Fibroblast of mammary gland (primary cell): ENCODE measurements at regions not wholly inside any gene's neighbourhood (a gene's known extent, or its start where the extent isn't known, plus 50 kb on each side); places are given as distances from the start of the nearest gene placed in this dataset.

ENCODE experiments used
- DNase-seq: peaks from one replicate; pipeline ENCODE4 v3.0.0-alpha.2; 2010; ENCODE audit warnings: low read depth
- H3K4me3 ChIP-seq: 2 replicates; pipeline ENCODE4 v1.5.1; 2011; ENCODE audit warnings: low read depth, mild to moderate bottlenecking, low read length, moderate library complexity; ENCODE audit not compliant: control insufficient read depth
- TF ChIP-seq, protein P1 (sequence below): conservative IDR thresholded peaks from 2 replicates; pipeline ENCODE4 v1.5.1; 2011; ENCODE audit warnings: low read depth, low read length, inconsistent platforms; ENCODE audit not compliant: control insufficient read depth, insufficient read depth

DNA sequence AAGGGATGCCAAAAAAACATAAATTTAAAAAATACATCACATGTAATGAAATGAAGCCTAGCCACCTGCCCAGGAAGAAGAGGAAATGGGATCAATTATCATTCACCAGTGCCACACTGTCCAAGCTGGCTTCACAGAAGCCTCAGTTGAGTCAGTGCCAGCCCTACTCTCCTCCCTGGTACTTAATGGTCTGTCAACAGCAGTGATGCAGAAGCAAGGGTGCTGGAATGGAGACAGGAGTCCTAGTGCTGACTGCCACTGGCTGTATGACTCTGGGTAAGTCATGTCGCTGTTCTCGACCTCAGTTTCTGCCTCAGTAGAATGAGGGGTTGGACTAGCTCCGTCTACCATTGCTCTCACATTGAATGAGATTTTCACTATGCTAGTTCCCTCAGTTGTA is 78.5 kb upstream of the LARS2 start:
- DNase-seq: no peak
- TF ChIP-seq, protein P1, sequence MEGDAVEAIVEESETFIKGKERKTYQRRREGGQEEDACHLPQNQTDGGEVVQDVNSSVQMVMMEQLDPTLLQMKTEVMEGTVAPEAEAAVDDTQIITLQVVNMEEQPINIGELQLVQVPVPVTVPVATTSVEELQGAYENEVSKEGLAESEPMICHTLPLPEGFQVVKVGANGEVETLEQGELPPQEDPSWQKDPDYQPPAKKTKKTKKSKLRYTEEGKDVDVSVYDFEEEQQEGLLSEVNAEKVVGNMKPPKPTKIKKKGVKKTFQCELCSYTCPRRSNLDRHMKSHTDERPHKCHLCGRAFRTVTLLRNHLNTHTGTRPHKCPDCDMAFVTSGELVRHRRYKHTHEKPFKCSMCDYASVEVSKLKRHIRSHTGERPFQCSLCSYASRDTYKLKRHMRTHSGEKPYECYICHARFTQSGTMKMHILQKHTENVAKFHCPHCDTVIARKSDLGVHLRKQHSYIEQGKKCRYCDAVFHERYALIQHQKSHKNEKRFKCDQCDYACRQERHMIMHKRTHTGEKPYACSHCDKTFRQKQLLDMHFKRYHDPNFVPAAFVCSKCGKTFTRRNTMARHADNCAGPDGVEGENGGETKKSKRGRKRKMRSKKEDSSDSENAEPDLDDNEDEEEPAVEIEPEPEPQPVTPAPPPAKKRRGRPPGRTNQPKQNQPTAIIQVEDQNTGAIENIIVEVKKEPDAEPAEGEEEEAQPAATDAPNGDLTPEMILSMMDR: no peak

DNA sequence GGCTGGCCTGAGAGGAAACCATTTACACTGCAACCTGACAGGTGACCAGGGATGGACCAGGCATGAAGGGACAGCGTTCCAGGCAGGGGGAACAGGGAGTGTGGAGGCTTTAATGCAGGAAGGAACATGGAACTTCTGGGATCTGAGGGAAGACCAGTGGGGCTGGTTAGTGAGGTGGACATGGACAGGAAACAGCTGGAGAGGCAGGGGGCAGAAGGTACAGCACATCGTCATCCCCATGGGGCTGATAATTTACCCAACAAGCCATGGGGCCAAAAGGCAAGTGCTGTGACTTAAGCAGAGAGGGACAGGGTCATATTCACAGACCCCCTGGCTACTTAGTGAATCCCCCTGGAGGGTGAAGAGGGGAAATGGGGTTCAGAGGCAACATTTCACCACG is 77.0 kb upstream of the LARS2 start:
- no peak for DNase-seq
- TF ChIP-seq, protein P1: no peak
- no peak overlapping the region for H3K4me3 ChIP-seq

More for the DNA sequence above, 78.5 kb upstream of the LARS2 start:
- H3K4me3 ChIP-seq: no peak overlapping the region

DNA sequence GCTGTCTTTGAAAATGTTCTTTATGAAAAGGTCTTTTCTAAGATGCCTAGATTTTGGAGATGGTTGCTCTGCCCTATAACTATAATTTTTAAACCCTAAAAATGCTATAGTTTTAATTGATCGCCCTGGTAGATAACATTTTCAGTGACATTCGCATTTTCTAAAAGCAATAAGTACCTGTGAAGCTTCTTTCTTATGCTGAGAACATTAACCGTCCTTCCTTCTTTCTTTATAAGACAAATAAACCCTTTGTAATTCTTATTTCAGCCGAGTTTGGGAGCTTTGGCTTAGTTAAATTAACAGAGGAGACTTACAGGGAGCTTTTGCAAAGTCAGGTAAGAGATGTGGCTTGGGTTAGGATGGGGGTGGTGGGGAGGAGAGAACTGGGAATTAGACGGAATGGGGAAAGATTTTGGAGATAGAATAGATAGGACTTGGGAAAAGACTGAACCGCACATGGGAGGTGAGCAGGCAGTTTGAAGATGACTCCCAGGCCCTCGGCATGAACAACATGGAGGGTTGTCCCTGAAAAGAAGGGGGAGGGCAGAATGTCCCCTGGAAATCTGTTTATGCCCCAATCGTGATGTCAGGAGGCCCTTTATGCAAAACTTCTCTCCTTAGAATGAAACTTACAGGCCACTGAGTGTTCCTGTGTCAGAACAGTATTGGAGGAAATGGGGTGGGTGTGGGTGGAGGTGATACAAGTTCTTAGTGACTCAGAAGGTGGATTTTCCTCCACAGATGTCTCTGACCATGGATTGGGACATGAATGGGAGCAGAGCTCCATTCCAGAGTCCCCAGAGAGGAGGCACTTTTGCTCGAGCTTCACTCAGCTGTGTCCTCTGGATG is 76.2 kb upstream of the LARS2 start:
- DNase-seq: peak; percentile 12
- TF ChIP-seq, protein P1: no peak
- H3K4me3 ChIP-seq: no peak overlapping the region

DNA sequence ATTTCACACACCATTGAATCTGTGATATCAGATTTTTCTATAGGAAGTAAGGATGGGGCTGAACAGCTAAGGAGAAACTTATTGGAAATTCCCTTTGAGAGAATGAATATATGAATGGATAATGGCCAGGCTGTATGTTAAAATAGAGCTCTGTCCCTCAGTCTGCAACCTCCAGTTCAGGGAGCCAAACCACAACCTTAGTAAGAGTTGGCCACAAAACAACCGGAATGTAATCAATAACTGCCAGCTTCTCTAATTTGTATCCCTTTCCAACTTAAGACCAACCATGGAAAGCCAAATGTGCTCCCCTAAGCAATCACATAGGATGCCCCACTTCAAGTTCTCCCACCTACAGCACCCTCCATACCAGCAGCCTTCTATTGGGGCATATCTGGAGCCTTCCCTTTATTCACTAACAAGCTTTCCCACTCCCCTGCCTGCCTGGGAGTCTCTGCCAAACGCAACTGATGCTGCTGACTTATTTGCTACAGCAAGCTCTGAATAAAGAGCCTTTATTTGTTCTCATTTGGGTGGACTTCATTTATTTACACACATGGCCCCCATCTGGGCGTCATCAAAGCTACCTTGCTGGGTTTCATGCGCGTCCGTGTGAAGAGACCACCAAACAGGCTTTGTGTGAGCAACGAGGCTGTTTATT is 75.4 kb upstream of the LARS2 start:
- TF ChIP-seq, protein P1: no peak
- DNase-seq: peak; percentile 8
- no peak overlapping the region for H3K4me3 ChIP-seq

DNA sequence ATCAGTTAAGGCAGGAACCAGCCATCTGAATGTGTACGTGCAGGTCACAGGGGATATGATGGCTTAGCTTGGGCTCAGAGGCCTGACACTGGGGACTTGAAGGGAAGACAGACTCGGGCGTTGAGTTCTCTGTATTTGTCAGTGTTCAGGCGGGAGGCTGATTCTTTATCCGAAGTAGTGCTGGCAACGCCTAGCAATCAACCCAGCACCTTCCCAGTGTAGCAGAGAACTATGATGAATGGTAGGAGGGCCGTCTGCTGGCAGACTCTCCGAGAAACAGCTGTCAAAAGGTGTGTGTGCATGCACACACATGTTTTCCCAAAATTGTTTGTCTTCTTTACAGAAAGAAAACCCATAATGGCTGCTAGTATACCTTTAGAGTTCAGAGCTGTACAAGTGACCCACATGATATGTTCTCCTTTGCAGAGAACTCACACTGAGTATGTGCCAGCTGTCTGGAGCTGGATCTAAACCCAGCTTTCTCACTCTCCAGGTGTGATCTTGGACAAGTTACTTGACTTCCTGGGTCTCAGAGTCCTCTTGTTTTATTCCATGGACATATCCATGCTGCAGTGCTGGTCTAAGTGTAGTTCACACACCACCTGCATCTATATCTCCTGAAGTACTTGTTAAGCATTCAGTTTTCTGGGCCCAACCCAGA is 74.5 kb upstream of the LARS2 start:
- DNase-seq: no peak
- TF ChIP-seq, protein P1: no peak
- no peak overlapping the region for H3K4me3 ChIP-seq

DNA sequence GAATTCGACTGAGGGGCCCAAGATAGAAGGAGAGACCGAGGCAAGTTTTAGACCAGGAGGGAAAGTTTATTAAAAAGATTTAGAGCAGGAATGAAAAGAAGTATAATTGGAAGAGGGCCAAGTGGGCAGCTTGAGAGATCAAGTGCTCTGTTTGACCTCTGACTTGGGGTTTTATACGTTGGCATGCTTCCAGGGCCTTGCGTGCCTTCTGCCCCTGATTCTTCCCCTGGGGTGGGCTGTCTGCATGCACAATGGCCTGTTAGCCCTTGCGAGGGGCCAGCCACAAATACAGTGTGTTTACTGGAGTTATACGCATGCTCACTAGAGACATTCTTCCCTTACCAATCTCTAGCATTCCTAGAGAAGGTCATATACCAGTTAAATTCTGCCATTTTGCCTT is 70.7 kb upstream of the LARS2 start:
- TF ChIP-seq, protein P1: no peak
- no peak for DNase-seq
- no peak overlapping the region for H3K4me3 ChIP-seq
